NB4 (cell line): ENCODE measurements at regions not wholly inside any gene's neighbourhood (a gene's known extent, or its start where the extent isn't known, plus 50 kb on each side); places are given as distances from the start of the nearest gene placed in this dataset.

ENCODE experiments used
- POLR2A ChIP-seq: IDR thresholded peaks from 2 replicates; pipeline ENCODE4 v1.6.1; 2011; ENCODE audit warnings: mild to moderate bottlenecking; ENCODE audit not compliant: insufficient read length; ENCODE audit errors: extremely low read depth
- TF ChIP-seq, protein P1 (sequence below): IDR thresholded peaks from one replicate; pipeline ENCODE4 v1.5.1; 2012; ENCODE audit warnings: low read depth, low read length
- TF ChIP-seq, protein P2 (sequence below): IDR thresholded peaks from 2 replicates; pipeline ENCODE4 v1.6.1; 2011; ENCODE audit warnings: low read depth, low read length

DNA sequence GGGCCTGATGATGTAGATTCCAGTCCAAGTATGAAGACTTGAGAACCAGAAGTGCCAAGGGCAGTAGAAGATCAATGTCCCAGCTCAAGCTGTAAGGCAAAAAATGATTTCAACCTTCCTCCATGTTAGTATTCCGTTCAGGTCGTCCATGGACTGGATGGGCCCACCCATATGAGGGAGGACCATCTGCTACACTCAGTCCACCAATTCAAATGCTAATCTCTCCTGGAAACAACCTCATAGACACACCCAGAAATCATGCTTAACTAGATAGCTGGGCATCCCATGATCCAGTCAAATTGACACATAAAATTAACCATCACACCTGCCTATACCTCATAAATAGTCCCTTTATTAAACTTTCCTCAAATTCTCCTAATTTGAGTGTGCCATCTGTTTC is 73.3 kb upstream of the NFASC start:
- TF ChIP-seq, protein P1, sequence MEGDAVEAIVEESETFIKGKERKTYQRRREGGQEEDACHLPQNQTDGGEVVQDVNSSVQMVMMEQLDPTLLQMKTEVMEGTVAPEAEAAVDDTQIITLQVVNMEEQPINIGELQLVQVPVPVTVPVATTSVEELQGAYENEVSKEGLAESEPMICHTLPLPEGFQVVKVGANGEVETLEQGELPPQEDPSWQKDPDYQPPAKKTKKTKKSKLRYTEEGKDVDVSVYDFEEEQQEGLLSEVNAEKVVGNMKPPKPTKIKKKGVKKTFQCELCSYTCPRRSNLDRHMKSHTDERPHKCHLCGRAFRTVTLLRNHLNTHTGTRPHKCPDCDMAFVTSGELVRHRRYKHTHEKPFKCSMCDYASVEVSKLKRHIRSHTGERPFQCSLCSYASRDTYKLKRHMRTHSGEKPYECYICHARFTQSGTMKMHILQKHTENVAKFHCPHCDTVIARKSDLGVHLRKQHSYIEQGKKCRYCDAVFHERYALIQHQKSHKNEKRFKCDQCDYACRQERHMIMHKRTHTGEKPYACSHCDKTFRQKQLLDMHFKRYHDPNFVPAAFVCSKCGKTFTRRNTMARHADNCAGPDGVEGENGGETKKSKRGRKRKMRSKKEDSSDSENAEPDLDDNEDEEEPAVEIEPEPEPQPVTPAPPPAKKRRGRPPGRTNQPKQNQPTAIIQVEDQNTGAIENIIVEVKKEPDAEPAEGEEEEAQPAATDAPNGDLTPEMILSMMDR = no peak
- no peak for TF ChIP-seq POLR2A
- TF ChIP-seq, protein P2, sequence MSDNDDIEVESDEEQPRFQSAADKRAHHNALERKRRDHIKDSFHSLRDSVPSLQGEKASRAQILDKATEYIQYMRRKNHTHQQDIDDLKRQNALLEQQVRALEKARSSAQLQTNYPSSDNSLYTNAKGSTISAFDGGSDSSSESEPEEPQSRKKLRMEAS = no peak
